ENCODE measurements at regions not wholly inside any gene's neighbourhood (a gene's known extent, or its start where the extent isn't known, plus 50 kb on each side); places are given as distances from the start of the nearest gene placed in this dataset.

DNA sequence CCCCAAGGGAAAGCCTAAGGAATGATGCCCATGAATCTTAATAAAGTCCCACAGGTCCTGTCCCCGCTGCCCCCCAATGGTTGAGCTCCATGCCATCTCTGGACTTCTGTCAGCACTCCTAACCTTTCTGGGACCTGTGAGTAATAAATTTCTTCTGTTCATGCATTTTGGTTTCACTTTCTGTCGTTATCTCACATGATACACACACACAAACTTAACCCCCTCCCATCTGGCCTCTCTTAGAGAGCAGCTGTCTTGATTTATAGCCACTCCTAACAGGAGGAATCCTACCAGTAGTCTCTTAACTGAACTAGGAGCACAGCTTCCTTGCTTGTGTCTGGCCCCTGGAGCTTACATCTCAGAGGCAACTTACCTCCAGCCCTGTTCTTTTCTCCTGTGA, 82.7 kb upstream of the SELENOK start:
- TF ChIP-seq CTCF (IDR thresholded peaks at IDR 0.05) (no peak), POLR2A (IDR thresholded peaks at IDR 0.05) (no peak)

Data from thyroid gland (tissue), 4 donors.